ENCODE measurements at regions not wholly inside any gene's neighbourhood (a gene's known extent, or its start where the extent isn't known, plus 50 kb on each side); places are given as distances from the start of the nearest gene placed in this dataset.
"Not testable (repeated sequence)": the region's sequence is repeated elsewhere in the genome, so short reads cannot be mapped to it uniquely, and the experiment has no call there.

- Histone ChIP-seq H3K9me3 (replicated peaks) (no peaks in the 10 kb centered on the region), H3K36me3 (no peaks in the 10 kb centered on the region), H3K27ac (no peak overlapping the region), H3K27me3 (no peaks in the 10 kb centered on the region), H3K4me1 (no peaks in the 10 kb centered on the region), H3K4me3 (no peak overlapping the region)
- DNase-seq, result no peak
These were observed 1531.1 kb downstream of the KHDRBS2 start for GRCh38 chr6:60754879-60755278.

- not testable (repeated sequence) for H3K36me3 ChIP-seq; H3K4me3 ChIP-seq; H3K9me3 ChIP-seq (replicated peaks); H3K4me1 ChIP-seq; H3K27ac ChIP-seq; H3K27me3 ChIP-seq; DNase-seq
These were observed 1535.5 kb downstream of the KHDRBS2 start for GRCh38 chr6:60750353-60751081.

GRCh38 chr6:60747765-60748556, 1538.1 kb downstream of the KHDRBS2 start:
- H3K36me3 ChIP-seq; H3K4me1 ChIP-seq; H3K9me3 ChIP-seq (replicated peaks); DNase-seq; H3K27ac ChIP-seq; H3K27me3 ChIP-seq; H3K4me3 ChIP-seq: not testable (repeated sequence)

- not testable (repeated sequence) for H3K4me3 ChIP-seq; H3K9me3 ChIP-seq (replicated peaks); DNase-seq; H3K4me1 ChIP-seq; H3K36me3 ChIP-seq; H3K27ac ChIP-seq; H3K27me3 ChIP-seq
These were observed 1548.1 kb downstream of the KHDRBS2 start for GRCh38 chr6:60737764-60738425.

GRCh38 chr6:60737315-60737714, 1548.7 kb downstream of the KHDRBS2 start:
- not testable (repeated sequence) for DNase-seq; H3K9me3 ChIP-seq (replicated peaks); H3K4me1 ChIP-seq; H3K27me3 ChIP-seq; H3K4me3 ChIP-seq; H3K36me3 ChIP-seq; H3K27ac ChIP-seq

- H3K4me3 ChIP-seq; H3K36me3 ChIP-seq; H3K27ac ChIP-seq; H3K9me3 ChIP-seq (replicated peaks); H3K27me3 ChIP-seq; H3K4me1 ChIP-seq; DNase-seq: not testable (repeated sequence)
These were observed 1562.1 kb downstream of the KHDRBS2 start for GRCh38 chr6:60723935-60724334.

GRCh38 chr6:60695232-60695631, 1590.8 kb downstream of the KHDRBS2 start:
- Histone ChIP-seq H3K9me3 (replicated peaks) (no peaks in the 10 kb centered on the region), H3K4me3 (no peak overlapping the region), H3K4me1 (no peaks in the 10 kb centered on the region), H3K27me3 (no peaks in the 10 kb centered on the region), H3K36me3 (no peaks in the 10 kb centered on the region), H3K27ac (no peak overlapping the region)
- no peak for DNase-seq

- Histone ChIP-seq H3K9me3 (replicated peaks) (no peaks in the 10 kb centered on the region), H3K27ac (no peak overlapping the region), H3K4me3 (no peak overlapping the region), H3K27me3 (0 out of 2 replicates have a peak, but pooled peaks cover 3% of the 10 kb centered on the region), H3K36me3 (no peaks in the 10 kb centered on the region), H3K4me1 (no peaks in the 10 kb centered on the region)
- no peak for DNase-seq
These were observed 1598.9 kb downstream of the KHDRBS2 start for GRCh38 chr6:60687085-60687484.

GRCh38 chr6:60681806-60682205, 1604.2 kb downstream of the KHDRBS2 start:
- no peaks in the 10 kb centered on the region for H3K4me1 ChIP-seq
- no peak for DNase-seq
- H3K27ac ChIP-seq, result no peak overlapping the region
- no peaks in the 10 kb centered on the region for H3K36me3 ChIP-seq
- H3K27me3 ChIP-seq, result 0 out of 2 replicates have a peak, but pooled peaks cover 3% of the 10 kb centered on the region
- no peak overlapping the region for H3K4me3 ChIP-seq
- no peaks in the 10 kb centered on the region for H3K9me3 ChIP-seq (replicated peaks)

- H3K4me1 ChIP-seq, result no peaks in the 10 kb centered on the region
- no peak for DNase-seq
- H3K4me3 ChIP-seq, result no peak overlapping the region
- H3K27me3 ChIP-seq, result no peaks in the 10 kb centered on the region
- H3K9me3 ChIP-seq (replicated peaks), result no peaks in the 10 kb centered on the region
- no peaks in the 10 kb centered on the region for H3K36me3 ChIP-seq
- H3K27ac ChIP-seq, result no peak overlapping the region
These were observed 1606.8 kb downstream of the KHDRBS2 start for GRCh38 chr6:60679175-60679574.

GRCh38 chr6:60671369-60671768, 1614.7 kb downstream of the KHDRBS2 start:
- Histone ChIP-seq H3K27me3 (no peaks in the 10 kb centered on the region), H3K4me3 (no peak overlapping the region), H3K36me3 (no peaks in the 10 kb centered on the region), H3K4me1 (no peaks in the 10 kb centered on the region), H3K27ac (no peak overlapping the region), H3K9me3 (replicated peaks) (no peaks in the 10 kb centered on the region)
- no peak for DNase-seq

- no peak for DNase-seq
- H3K4me3 ChIP-seq, result no peak overlapping the region
- H3K9me3 ChIP-seq (replicated peaks), result no peaks in the 10 kb centered on the region
- H3K4me1 ChIP-seq, result no peaks in the 10 kb centered on the region
- no peaks in the 10 kb centered on the region for H3K27me3 ChIP-seq
- H3K36me3 ChIP-seq, result no peaks in the 10 kb centered on the region
- no peak overlapping the region for H3K27ac ChIP-seq
These were observed 1616.0 kb downstream of the KHDRBS2 start for GRCh38 chr6:60670036-60670435.

GRCh38 chr6:60668428-60668827, 1617.6 kb downstream of the KHDRBS2 start:
- no peaks in the 10 kb centered on the region for H3K36me3 ChIP-seq
- H3K27me3 ChIP-seq, result no peaks in the 10 kb centered on the region
- DNase-seq, result no peak
- H3K9me3 ChIP-seq (replicated peaks), result no peaks in the 10 kb centered on the region
- no peak overlapping the region for H3K4me3 ChIP-seq
- H3K27ac ChIP-seq, result no peak overlapping the region
- no peaks in the 10 kb centered on the region for H3K4me1 ChIP-seq

- not testable (repeated sequence) for H3K36me3 ChIP-seq; H3K27ac ChIP-seq; H3K27me3 ChIP-seq; H3K4me1 ChIP-seq; DNase-seq; H3K4me3 ChIP-seq; H3K9me3 ChIP-seq (replicated peaks)
These were observed 1622.8 kb downstream of the KHDRBS2 start for GRCh38 chr6:60663199-60663598.

- H3K4me1 ChIP-seq, result no peaks in the 10 kb centered on the region
- H3K4me3 ChIP-seq, result no peak overlapping the region
- H3K9me3 ChIP-seq (replicated peaks), result no peaks in the 10 kb centered on the region
- no peak for DNase-seq
- H3K27ac ChIP-seq, result no peak overlapping the region
- H3K36me3 ChIP-seq, result no peaks in the 10 kb centered on the region
- H3K27me3 ChIP-seq, result no peaks in the 10 kb centered on the region
These were observed 1642.2 kb downstream of the KHDRBS2 start for GRCh38 chr6:60643870-60644269.
